DND-41 (cell line): ENCODE measurements at regions not wholly inside any gene's neighbourhood (a gene's known extent, or its start where the extent isn't known, plus 50 kb on each side); places are given as distances from the start of the nearest gene placed in this dataset.

Experiments
- EZH2 ChIP-seq: IDR thresholded peaks from 3 replicates; pipeline ENCODE4 v1.6.1; 2012; ENCODE audit warnings: borderline replicate concordance, low read depth, mild to moderate bottlenecking, moderate library complexity, low read length, inconsistent platforms; ENCODE audit not compliant: severe bottlenecking
- TF ChIP-seq, protein P1 (sequence below): IDR thresholded peaks from 2 replicates; pipeline ENCODE4 v1.5.1; 2012; ENCODE audit warnings: borderline replicate concordance, low read length, moderate library complexity, mild to moderate bottlenecking; ENCODE audit not compliant: poor library complexity, severe bottlenecking; ENCODE audit errors: extremely low read depth

DNA sequence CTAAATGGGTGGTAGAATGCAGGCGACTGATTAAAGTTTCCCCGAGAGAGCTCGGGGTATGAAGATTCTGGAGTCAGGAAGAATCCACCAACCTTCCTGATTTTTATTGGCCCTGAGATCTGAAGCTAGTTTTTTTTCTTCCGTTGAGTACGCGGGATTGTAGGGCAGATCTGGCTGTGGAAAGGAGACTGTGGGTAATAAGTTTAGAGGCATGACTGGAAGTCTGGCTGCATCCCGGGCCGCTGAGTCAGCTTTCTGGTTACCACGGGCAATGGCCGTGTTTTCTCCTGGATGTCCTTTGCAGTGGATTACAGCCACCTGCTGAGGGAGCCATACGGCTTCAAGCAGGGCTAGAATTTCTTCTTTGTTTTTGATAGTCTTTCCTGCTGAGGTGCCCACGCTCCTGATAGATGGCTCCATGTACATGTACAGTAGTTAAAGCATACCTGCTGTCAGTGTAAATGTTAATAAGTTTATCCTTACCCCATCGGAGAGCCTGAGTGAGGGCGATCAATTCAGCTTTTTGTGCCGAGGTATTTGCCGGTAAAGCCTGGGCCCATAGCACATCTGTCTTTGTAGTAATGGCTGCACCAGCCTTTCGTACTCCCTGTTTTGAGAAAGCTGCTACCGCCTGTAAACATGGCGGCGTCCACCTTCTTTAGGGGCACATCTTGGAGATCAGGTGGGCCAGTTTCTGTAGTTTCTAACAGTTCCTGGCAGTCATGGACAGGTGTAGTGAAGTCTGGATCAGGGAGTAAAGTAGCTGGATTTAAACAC lies 154.0 kb downstream of the TRIM27 start:
- TF ChIP-seq EZH2, result no peak
- TF ChIP-seq, protein P1, sequence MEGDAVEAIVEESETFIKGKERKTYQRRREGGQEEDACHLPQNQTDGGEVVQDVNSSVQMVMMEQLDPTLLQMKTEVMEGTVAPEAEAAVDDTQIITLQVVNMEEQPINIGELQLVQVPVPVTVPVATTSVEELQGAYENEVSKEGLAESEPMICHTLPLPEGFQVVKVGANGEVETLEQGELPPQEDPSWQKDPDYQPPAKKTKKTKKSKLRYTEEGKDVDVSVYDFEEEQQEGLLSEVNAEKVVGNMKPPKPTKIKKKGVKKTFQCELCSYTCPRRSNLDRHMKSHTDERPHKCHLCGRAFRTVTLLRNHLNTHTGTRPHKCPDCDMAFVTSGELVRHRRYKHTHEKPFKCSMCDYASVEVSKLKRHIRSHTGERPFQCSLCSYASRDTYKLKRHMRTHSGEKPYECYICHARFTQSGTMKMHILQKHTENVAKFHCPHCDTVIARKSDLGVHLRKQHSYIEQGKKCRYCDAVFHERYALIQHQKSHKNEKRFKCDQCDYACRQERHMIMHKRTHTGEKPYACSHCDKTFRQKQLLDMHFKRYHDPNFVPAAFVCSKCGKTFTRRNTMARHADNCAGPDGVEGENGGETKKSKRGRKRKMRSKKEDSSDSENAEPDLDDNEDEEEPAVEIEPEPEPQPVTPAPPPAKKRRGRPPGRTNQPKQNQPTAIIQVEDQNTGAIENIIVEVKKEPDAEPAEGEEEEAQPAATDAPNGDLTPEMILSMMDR, result peak; percentile 19
